ENCODE measurements at regions not wholly inside any gene's neighbourhood (a gene's known extent, or its start where the extent isn't known, plus 50 kb on each side); places are given as distances from the start of the nearest gene placed in this dataset.

DNA sequence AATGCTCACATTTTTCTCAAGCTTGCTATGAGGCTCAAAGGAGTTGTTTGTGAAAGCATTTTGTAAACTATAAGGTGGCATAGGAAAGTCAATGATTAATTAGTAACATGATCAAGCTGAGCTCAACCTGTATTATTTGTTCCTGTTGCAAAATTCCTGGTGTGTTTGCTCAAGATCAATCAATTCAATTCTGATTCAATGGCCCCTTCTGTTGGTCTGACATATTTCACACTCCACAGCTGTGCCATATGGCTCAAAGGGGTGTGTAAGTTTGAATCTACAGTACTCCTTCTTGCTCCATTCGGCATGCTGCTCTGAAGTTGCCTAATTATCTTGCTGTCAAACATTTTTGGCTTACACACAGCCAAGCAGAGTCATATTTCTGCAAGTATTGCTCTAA is 341.6 kb upstream of the LRP1B start:
- DNase-seq (ENCODE audit: low read depth, low spot score), result no peak
- H3K27ac ChIP-seq (ENCODE audit: low read length), result no peak overlapping the region
- no peaks in the 10 kb centered on the region for H3K4me1 ChIP-seq (ENCODE audit: control insufficient read depth, insufficient read depth, low read length)
- WGBS (ENCODE audit: insufficient coverage, insufficient read length), result no CpG with 5 or more reads among the region's 1 CpG
- H3K27me3 ChIP-seq (ENCODE audit: control insufficient read depth, insufficient read depth, low read length), result no peaks in the 10 kb centered on the region
- H3K9me3 ChIP-seq (ENCODE audit: control insufficient read depth, insufficient read depth, low read length), result no peaks in the 10 kb centered on the region
- H3K36me3 ChIP-seq (ENCODE audit: control insufficient read depth, insufficient read depth, low read length), result no peaks in the 10 kb centered on the region
- no peak overlapping the region for H3K4me3 ChIP-seq (ENCODE audit: low read length)

DNA sequence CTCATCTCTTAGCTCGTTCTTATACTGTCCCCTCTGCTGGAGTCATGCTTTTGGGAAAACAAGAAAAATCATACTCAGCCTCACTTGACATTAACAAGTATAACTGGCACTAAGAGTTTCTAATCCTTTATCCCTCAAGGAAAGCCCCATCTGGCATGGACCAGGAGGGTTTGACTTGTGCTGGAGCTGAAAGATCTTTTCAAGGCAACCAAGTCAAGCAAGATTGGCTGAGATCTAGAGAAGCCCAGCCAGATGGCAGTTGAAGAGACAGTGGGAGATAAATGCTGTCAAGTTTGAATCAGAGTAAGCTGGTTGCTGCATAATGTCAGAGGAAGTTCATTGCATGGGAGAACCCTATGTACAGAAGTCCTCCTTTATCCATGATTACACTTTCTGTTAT is 336.5 kb upstream of the LRP1B start:
- no peak for DNase-seq (ENCODE audit: low read depth, low spot score)
- no CpG with 5 or more reads among the region's 1 CpG for WGBS (ENCODE audit: insufficient coverage, insufficient read length)
- Histone ChIP-seq H3K9me3 (ENCODE audit: control insufficient read depth, insufficient read depth, low read length) (no peaks in the 10 kb centered on the region), H3K4me1 (ENCODE audit: control insufficient read depth, insufficient read depth, low read length) (no peaks in the 10 kb centered on the region), H3K36me3 (ENCODE audit: control insufficient read depth, insufficient read depth, low read length) (no peaks in the 10 kb centered on the region), H3K27me3 (ENCODE audit: control insufficient read depth, insufficient read depth, low read length) (no peaks in the 10 kb centered on the region), H3K4me3 (ENCODE audit: low read length) (no peak overlapping the region), H3K27ac (ENCODE audit: low read length) (no peak overlapping the region)

DNA sequence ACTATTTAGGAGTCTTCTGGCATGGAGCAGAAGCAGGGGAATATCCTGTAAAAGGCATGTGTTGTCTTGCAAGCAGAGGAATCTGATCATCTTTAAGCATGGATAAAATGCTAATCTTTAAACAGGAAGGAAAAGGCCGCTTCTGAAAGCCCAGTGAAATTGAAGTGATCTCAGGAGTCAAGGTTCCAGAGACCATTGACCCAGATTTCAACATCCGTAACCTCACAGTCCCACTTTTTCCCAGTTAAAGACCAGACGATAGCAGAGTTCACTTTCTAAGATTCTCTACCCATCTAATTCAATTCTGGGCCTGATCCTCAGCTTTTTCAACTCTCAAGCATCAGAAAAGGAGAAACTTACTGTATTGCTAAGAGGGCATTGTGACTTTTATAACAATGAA is 332.2 kb upstream of the LRP1B start:
- H3K9me3 ChIP-seq (ENCODE audit: control insufficient read depth, insufficient read depth, low read length), result no peaks in the 10 kb centered on the region
- no peaks in the 10 kb centered on the region for H3K4me1 ChIP-seq (ENCODE audit: control insufficient read depth, insufficient read depth, low read length)
- no peak overlapping the region for H3K4me3 ChIP-seq (ENCODE audit: low read length)
- no peak overlapping the region for H3K27ac ChIP-seq (ENCODE audit: low read length)
- H3K36me3 ChIP-seq (ENCODE audit: control insufficient read depth, insufficient read depth, low read length), result no peaks in the 10 kb centered on the region
- DNase-seq (ENCODE audit: low read depth, low spot score), result no peak
- no peaks in the 10 kb centered on the region for H3K27me3 ChIP-seq (ENCODE audit: control insufficient read depth, insufficient read depth, low read length)
- whole genome bisulfite sequencing (ENCODE audit: insufficient coverage, insufficient read length), result no CpG with 5 or more reads among the region's 3 CpGs

DNA sequence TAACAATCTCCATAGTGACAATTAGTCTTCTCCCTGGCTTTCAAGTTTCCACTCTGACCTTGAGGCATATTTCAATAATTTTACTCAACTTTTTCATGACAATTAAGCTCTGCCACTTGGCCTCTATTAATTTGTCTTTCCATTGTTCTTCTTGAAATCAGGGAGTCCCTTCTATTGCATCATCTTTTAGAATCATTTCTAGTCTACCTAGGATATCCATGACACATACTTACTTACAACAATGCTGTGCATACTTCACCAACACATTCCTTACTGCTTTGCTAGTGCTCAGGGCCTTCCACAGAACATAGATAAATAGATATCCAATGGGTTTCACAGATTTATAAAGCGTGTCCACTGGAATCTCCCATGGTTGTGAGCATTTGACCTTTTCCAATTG is 331.5 kb upstream of the LRP1B start:
- no peak overlapping the region for H3K27ac ChIP-seq (ENCODE audit: low read length)
- no peak for DNase-seq (ENCODE audit: low read depth, low spot score)
- H3K27me3 ChIP-seq (ENCODE audit: control insufficient read depth, insufficient read depth, low read length), result no peaks in the 10 kb centered on the region
- no CpG with 5 or more reads among the region's 1 CpG for WGBS (ENCODE audit: insufficient coverage, insufficient read length)
- no peaks in the 10 kb centered on the region for H3K9me3 ChIP-seq (ENCODE audit: control insufficient read depth, insufficient read depth, low read length)
- no peak overlapping the region for H3K4me3 ChIP-seq (ENCODE audit: low read length)
- H3K4me1 ChIP-seq (ENCODE audit: control insufficient read depth, insufficient read depth, low read length), result no peaks in the 10 kb centered on the region
- no peaks in the 10 kb centered on the region for H3K36me3 ChIP-seq (ENCODE audit: control insufficient read depth, insufficient read depth, low read length)

DNA sequence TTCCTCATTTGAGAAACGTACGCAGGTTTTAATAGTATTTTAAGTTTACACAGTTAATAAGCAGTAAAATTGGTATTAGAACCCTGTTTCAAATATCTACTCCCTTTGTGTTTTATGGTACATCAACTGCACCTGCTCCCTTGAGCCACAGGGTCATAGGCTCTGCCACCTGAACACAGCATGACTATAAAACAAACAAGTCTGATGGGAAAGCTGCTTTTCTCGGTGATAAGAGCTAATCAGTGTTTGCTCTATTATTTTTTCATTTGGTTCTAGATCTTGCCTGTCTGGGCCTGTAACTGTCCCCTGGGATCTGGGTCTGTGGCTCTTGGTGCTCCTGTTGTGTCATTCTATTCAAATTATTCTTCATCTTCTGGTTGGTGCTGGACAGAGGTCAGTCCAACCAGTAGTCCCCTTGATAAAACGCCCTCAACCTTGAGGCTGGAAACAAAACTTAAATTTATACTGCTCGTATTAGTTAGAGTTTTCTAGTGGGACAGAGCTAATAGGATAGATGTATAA is 314.8 kb upstream of the LRP1B start:
- Histone ChIP-seq H3K4me3 (ENCODE audit: low read length) (no peak overlapping the region), H3K36me3 (ENCODE audit: control insufficient read depth, insufficient read depth, low read length) (no peaks in the 10 kb centered on the region), H3K27ac (ENCODE audit: low read length) (no peak overlapping the region), H3K27me3 (ENCODE audit: control insufficient read depth, insufficient read depth, low read length) (no peaks in the 10 kb centered on the region), H3K9me3 (ENCODE audit: control insufficient read depth, insufficient read depth, low read length) (no peaks in the 10 kb centered on the region), H3K4me1 (ENCODE audit: control insufficient read depth, insufficient read depth, low read length) (no peaks in the 10 kb centered on the region)
- 100% methylated on average over 1 of the region's 5 CpGs for WGBS (ENCODE audit: insufficient coverage, insufficient read length)
- DNase-seq (ENCODE audit: low read depth, low spot score), result no peak

DNA sequence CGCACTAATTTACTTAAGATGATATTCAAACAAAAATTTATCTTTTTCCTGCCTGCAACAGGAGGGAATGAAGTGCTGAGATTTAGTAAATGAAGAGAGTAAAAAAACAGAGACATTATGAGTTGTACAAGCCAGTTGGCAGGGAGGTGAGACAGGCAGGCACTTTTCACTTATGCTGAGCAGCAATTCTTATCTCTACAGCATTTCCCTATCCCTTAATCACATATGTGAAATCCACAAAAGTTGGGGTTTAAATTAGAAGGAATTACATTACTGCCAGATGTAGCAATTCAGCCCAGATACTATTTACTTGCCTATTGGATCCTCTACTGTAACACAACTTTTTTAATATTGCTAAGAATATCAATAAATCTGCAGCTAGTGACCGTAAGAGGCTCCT is 314.2 kb upstream of the LRP1B start:
- no peaks in the 10 kb centered on the region for H3K4me1 ChIP-seq (ENCODE audit: control insufficient read depth, insufficient read depth, low read length)
- DNase-seq (ENCODE audit: low read depth, low spot score), result no peak
- no peaks in the 10 kb centered on the region for H3K9me3 ChIP-seq (ENCODE audit: control insufficient read depth, insufficient read depth, low read length)
- no peaks in the 10 kb centered on the region for H3K36me3 ChIP-seq (ENCODE audit: control insufficient read depth, insufficient read depth, low read length)
- WGBS (ENCODE audit: insufficient coverage, insufficient read length), result no CpG with 5 or more reads among the region's 2 CpGs
- H3K4me3 ChIP-seq (ENCODE audit: low read length), result no peak overlapping the region
- no peaks in the 10 kb centered on the region for H3K27me3 ChIP-seq (ENCODE audit: control insufficient read depth, insufficient read depth, low read length)
- H3K27ac ChIP-seq (ENCODE audit: low read length), result no peak overlapping the region

DNA sequence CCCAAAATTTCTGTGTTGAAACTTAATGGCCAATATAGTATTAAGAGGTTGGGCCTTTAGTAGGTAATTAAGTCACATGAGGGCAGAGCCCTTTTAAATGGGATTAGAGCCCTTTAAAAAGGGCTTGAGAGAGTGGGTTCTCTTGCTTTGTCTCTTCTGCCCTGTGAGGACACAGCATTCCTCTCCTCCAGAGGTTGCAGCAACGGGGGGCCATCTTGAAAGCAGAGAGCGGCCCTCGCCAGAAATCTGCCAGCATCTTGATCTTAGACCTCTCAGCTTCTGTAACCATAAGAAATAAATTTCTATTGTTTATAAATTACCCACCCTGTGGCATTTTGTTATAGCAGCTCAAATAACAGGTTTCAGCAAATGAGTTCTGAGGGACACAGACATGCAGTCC is 305.0 kb upstream of the LRP1B start:
- Histone ChIP-seq H3K27ac (ENCODE audit: low read length) (no peak overlapping the region), H3K4me3 (ENCODE audit: low read length) (no peak overlapping the region), H3K4me1 (ENCODE audit: control insufficient read depth, insufficient read depth, low read length) (no peaks in the 10 kb centered on the region), H3K9me3 (ENCODE audit: control insufficient read depth, insufficient read depth, low read length) (no peaks in the 10 kb centered on the region), H3K27me3 (ENCODE audit: control insufficient read depth, insufficient read depth, low read length) (no peaks in the 10 kb centered on the region), H3K36me3 (ENCODE audit: control insufficient read depth, insufficient read depth, low read length) (no peaks in the 10 kb centered on the region)
- DNase-seq (ENCODE audit: low read depth, low spot score), result no peak
- no CpG with 5 or more reads among the region's 3 CpGs for WGBS (ENCODE audit: insufficient coverage, insufficient read length)

DNA sequence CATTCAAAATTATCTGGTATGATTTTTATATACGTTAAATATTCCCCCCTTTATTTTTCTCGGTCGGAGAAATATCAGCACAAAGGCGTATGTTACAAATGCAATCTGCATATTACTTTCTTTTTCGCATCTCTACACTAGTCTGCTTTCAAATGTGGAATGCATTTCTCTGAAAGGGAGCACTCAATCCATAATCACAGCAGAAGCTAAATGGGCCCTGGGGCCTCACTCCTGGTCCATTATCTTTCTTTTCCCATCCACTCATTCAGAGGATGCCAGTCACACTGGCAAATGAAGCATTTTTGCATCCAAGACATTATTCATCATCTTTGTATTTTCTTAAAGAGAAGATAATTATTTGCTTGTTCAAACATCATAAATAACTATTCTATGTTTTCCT is 295.2 kb upstream of the LRP1B start:
- no peaks in the 10 kb centered on the region for H3K9me3 ChIP-seq (ENCODE audit: control insufficient read depth, insufficient read depth, low read length)
- no peaks in the 10 kb centered on the region for H3K36me3 ChIP-seq (ENCODE audit: control insufficient read depth, insufficient read depth, low read length)
- H3K27ac ChIP-seq (ENCODE audit: low read length), result no peak overlapping the region
- no peak overlapping the region for H3K4me3 ChIP-seq (ENCODE audit: low read length)
- no peaks in the 10 kb centered on the region for H3K4me1 ChIP-seq (ENCODE audit: control insufficient read depth, insufficient read depth, low read length)
- H3K27me3 ChIP-seq (ENCODE audit: control insufficient read depth, insufficient read depth, low read length), result no peaks in the 10 kb centered on the region
- no peak for DNase-seq (ENCODE audit: low read depth, low spot score)
- WGBS (ENCODE audit: insufficient coverage, insufficient read length), result no CpG with 5 or more reads among the region's 5 CpGs

DNA sequence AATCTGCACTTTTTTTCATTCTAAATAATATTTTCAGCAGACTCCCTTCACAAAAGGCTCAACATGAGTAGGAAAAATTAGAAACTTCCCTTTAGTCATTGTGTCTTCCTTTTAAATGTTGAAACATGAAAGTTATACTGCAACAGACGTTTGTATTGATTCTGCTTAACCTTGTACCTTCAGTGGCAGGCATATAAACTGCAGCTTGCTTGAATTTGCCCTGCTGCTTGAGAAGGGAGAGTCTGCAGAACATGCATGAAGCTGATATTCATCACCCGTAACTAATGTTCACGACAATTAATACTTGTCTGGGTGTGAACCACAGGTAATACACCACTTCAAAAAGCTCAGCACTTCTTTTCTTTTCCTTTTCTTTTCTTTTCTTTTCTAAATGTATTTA is 294.7 kb upstream of the LRP1B start:
- Histone ChIP-seq H3K27me3 (ENCODE audit: control insufficient read depth, insufficient read depth, low read length) (no peaks in the 10 kb centered on the region), H3K9me3 (ENCODE audit: control insufficient read depth, insufficient read depth, low read length) (no peaks in the 10 kb centered on the region), H3K4me3 (ENCODE audit: low read length) (no peak overlapping the region), H3K27ac (ENCODE audit: low read length) (no peak overlapping the region), H3K36me3 (ENCODE audit: control insufficient read depth, insufficient read depth, low read length) (no peaks in the 10 kb centered on the region), H3K4me1 (ENCODE audit: control insufficient read depth, insufficient read depth, low read length) (no peaks in the 10 kb centered on the region)
- DNase-seq (ENCODE audit: low read depth, low spot score), result no peak
- no CpG with 5 or more reads among the region's 3 CpGs for WGBS (ENCODE audit: insufficient coverage, insufficient read length)

DNA sequence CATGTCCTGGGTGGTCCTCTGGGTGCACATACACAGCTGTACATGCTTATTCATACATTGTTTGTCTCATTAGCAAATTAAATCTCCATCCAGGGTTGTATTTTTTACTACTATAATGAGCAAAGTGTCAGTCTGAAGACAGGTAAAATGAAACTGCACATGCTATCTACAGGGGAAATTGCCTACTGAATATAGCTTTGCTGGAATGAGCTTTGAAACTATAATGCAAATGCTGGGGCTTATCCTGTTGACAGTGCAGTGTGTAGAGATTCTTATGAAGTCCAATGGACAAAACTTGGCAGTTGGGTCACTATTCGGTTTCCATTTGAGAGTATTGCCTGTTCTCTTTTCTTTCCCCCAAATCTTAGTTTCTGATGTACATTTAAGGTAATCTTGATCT is 292.8 kb upstream of the LRP1B start:
- WGBS (ENCODE audit: insufficient coverage, insufficient read length), result no CpG with 5 or more reads among the region's 1 CpG
- Histone ChIP-seq H3K27ac (ENCODE audit: low read length) (no peak overlapping the region), H3K4me1 (ENCODE audit: control insufficient read depth, insufficient read depth, low read length) (no peaks in the 10 kb centered on the region), H3K4me3 (ENCODE audit: low read length) (no peak overlapping the region), H3K36me3 (ENCODE audit: control insufficient read depth, insufficient read depth, low read length) (no peaks in the 10 kb centered on the region), H3K27me3 (ENCODE audit: control insufficient read depth, insufficient read depth, low read length) (no peaks in the 10 kb centered on the region), H3K9me3 (ENCODE audit: control insufficient read depth, insufficient read depth, low read length) (no peaks in the 10 kb centered on the region)
- DNase-seq (ENCODE audit: low read depth, low spot score), result no peak

DNA sequence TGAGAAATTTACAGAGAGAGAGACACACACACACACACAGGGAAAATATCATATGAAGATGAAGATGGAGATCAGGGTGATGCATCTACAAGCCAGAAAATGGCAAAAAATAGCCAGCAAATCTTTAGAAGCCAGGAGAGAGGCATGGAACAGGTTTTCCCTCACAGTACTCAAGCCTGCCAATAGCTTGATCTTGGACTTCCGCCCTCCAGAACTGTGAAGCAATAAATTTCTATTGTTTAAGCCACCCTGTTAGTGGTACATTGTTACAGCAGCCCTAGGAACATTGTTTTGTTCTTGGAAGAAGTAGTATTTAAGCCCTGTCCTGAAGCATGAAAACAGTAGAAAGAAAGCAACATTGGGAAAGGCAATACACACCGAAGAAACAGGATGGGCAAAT is 292.0 kb upstream of the LRP1B start:
- no peaks in the 10 kb centered on the region for H3K9me3 ChIP-seq (ENCODE audit: control insufficient read depth, insufficient read depth, low read length)
- no peaks in the 10 kb centered on the region for H3K4me1 ChIP-seq (ENCODE audit: control insufficient read depth, insufficient read depth, low read length)
- H3K27me3 ChIP-seq (ENCODE audit: control insufficient read depth, insufficient read depth, low read length), result no peaks in the 10 kb centered on the region
- H3K4me3 ChIP-seq (ENCODE audit: low read length), result no peak overlapping the region
- H3K36me3 ChIP-seq (ENCODE audit: control insufficient read depth, insufficient read depth, low read length), result no peaks in the 10 kb centered on the region
- no peak overlapping the region for H3K27ac ChIP-seq (ENCODE audit: low read length)
- no peak for DNase-seq (ENCODE audit: low read depth, low spot score)
- WGBS (ENCODE audit: insufficient coverage, insufficient read length), result no CpG with 5 or more reads among the region's 2 CpGs
